KMS-11 (cell line): ENCODE measurements at regions not wholly inside any gene's neighbourhood (a gene's known extent, or its start where the extent isn't known, plus 50 kb on each side); places are given as distances from the start of the nearest gene placed in this dataset.

Experiments
- H2AFZ ChIP-seq: fragments of 200-600 bp; sonication (generic); 2 replicates; pipeline ENCODE4 v1.6.1; 2016; ENCODE audit warnings: antibody characterized with exemption, mixed run types, low read depth
- H3K27ac ChIP-seq: fragments of 200-600 bp; sonication (generic); 2 replicates; pipeline ENCODE4 v1.6.1; 2016; ENCODE audit warnings: mild to moderate bottlenecking, mixed run types
- H3K27me3 ChIP-seq: fragments of 200-600 bp; sonication (generic); 2 replicates; pipeline ENCODE4 v1.6.1; 2017; ENCODE audit warnings: mild to moderate bottlenecking, low read depth, mixed run types, moderate library complexity; ENCODE audit not compliant: insufficient read depth
- H3K36me3 ChIP-seq: fragments of 200-600 bp; sonication (generic); 2 replicates; pipeline ENCODE4 v1.6.1; 2017; ENCODE audit warnings: mild to moderate bottlenecking, mixed run types; ENCODE audit not compliant: insufficient read depth
- H3K4me1 ChIP-seq: fragments of 200-600 bp; sonication (generic); 2 replicates; pipeline ENCODE4 v1.6.1; 2016; ENCODE audit warnings: mild to moderate bottlenecking, low read depth, mixed run types; ENCODE audit not compliant: poor library complexity, severe bottlenecking
- H3K4me2 ChIP-seq: fragments of 200-600 bp; sonication (generic); 2 replicates; pipeline ENCODE4 v1.7.0; 2016; ENCODE audit warnings: mild to moderate bottlenecking, mixed run types
- H3K4me3 ChIP-seq: fragments of 200-600 bp; sonication (generic); IDR thresholded peaks from 2 replicates; pipeline ENCODE4 v1.6.1; 2017; ENCODE audit warnings: low read depth, low read length, mixed read lengths; ENCODE audit not compliant: insufficient read depth
- H3K79me2 ChIP-seq: fragments of 200-600 bp; sonication (generic); 2 replicates; pipeline ENCODE4 v1.6.1; 2016; ENCODE audit warnings: low read depth, mixed run types; ENCODE audit not compliant: insufficient read depth
- H3K9ac ChIP-seq: fragments of 200-600 bp; sonication (generic); 2 replicates; pipeline ENCODE4 v1.6.1; 2016; ENCODE audit warnings: mild to moderate bottlenecking, mixed run types
- H4K20me1 ChIP-seq: fragments of 200-600 bp; sonication (generic); 2 replicates; pipeline ENCODE4 v1.6.1; 2016; ENCODE audit warnings: mild to moderate bottlenecking, mixed run types; ENCODE audit not compliant: insufficient read depth
- CTCF ChIP-seq: fragments of 200-600 bp; sonication (generic); conservative IDR thresholded peaks from 2 replicates; pipeline ENCODE4 v1.6.1; 2017; ENCODE audit warnings: low read depth, mild to moderate bottlenecking, antibody characterized with exemption, low read length, moderate library complexity, mixed read lengths

DNA sequence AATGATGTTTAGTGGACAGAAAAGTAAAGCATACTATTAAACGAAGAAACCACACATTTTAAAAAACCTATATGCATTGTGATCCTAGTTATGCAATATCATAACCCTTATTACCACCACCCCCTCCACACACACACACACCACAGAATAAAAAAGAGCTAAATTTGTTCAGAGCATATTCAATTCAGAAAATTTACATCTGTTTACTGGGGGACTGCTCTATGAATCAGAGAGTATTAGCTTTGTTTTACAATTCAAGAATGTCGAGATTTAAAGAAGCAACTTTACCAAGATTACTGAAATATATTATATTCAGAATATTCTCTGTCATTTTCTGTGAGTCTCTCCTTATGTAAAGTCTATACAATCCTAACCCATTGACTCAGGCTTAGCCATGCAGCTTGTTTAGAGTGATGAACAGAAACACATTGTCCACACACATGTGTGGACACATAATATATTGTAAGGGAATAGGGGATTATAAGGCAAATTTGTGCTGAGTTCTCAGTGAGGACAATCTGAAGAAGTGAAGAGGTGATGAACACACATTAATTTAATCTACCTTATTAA lies 369.6 kb upstream of the MARCKS start:
- Histone ChIP-seq H3K79me2 (no peaks in the 10 kb centered on the region), H3K4me2 (no peak overlapping the region), H2AFZ (no peak overlapping the region), H3K9ac (no peak overlapping the region), H3K36me3 (no peaks in the 10 kb centered on the region), H3K27me3 (no peaks in the 10 kb centered on the region), H3K27ac (no peak overlapping the region), H3K4me3 (no peak overlapping the region), H4K20me1 (no peaks in the 10 kb centered on the region), H3K4me1 (no peaks in the 10 kb centered on the region)
- TF ChIP-seq CTCF = no peak

DNA sequence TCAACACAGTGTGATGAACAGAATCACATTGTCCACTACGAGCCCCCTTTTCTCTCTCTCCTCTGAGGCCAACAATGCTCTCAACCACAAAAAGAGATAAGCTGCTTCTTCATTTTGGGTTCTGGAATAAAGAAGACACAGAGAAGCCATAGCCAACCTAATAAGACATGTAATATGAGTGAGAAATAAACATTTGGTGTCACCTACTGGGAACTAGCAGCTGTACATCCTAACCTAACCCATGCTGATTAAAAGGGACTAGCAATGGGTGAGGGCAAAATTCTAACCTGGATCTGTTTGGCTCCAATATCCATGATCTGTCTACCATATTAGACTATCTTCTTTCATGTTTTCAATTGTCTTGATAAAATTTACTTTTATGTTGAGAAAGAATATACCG lies 369.1 kb upstream of the MARCKS start:
- Histone ChIP-seq H3K4me2 (no peak overlapping the region), H3K79me2 (no peaks in the 10 kb centered on the region), H3K4me1 (no peaks in the 10 kb centered on the region), H3K27me3 (no peaks in the 10 kb centered on the region), H4K20me1 (no peaks in the 10 kb centered on the region), H3K36me3 (no peaks in the 10 kb centered on the region), H3K4me3 (no peak overlapping the region), H3K27ac (no peak overlapping the region), H2AFZ (no peak overlapping the region), H3K9ac (no peak overlapping the region)
- no peak for TF ChIP-seq CTCF

- Histone ChIP-seq H3K27me3 (no peaks in the 10 kb centered on the region), H3K27ac (no peak overlapping the region), H3K79me2 (no peaks in the 10 kb centered on the region), H3K4me2 (no peak overlapping the region), H3K9ac (no peak overlapping the region), H3K36me3 (no peaks in the 10 kb centered on the region), H3K4me1 (no peaks in the 10 kb centered on the region), H2AFZ (no peak overlapping the region), H4K20me1 (no peaks in the 10 kb centered on the region), H3K4me3 (no peak overlapping the region)
- TF ChIP-seq CTCF = no peak
These were observed 368.1 kb upstream of the MARCKS start for GRCh38 chr6:113488812-113489685.

DNA sequence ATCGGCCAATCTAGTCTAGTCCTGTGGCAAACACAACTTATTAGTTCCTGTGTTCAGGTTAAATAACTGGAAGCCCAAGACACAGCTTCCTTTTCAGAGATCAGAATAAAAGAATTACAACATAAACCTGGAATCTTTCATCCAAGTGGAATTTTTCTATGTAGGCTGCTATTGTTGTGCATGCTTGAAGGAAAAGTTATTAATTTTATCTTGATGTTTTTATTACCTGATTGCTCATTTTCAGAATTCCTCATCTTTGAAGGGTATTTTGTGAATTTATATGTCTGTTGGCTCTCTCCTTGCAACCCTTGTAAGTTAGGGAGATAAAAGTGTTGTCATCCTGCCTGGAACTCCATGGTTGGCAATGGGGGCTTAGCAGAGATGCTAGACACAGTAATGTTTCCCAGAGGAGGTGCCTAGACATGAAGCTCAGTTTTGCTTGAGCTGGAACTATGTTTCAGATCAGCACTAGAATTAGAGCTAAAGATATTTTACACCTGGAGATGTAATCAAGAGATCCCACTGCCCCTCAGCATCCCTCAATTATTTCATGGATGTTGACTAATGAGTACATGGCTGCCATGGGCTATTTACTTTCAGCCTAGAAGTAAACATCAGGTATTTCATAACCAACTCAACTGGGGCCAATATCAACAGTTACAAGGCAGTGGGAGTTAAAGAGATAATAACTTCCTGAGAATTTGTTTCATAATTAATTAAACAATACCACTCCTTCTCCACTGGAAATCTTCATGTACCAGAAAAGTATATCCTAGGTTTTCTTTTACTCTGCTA lies 367.0 kb upstream of the MARCKS start:
- no peak overlapping the region for H3K4me2 ChIP-seq
- TF ChIP-seq CTCF = no peak
- no peak overlapping the region for H2AFZ ChIP-seq
- no peaks in the 10 kb centered on the region for H3K27me3 ChIP-seq
- no peak overlapping the region for H3K9ac ChIP-seq
- H3K27ac ChIP-seq = no peak overlapping the region
- no peaks in the 10 kb centered on the region for H3K79me2 ChIP-seq
- H4K20me1 ChIP-seq = no peaks in the 10 kb centered on the region
- no peaks in the 10 kb centered on the region for H3K36me3 ChIP-seq
- no peak overlapping the region for H3K4me3 ChIP-seq
- H3K4me1 ChIP-seq = no peaks in the 10 kb centered on the region
